HCT116 (cell line): ENCODE measurements at regions not wholly inside any gene's neighbourhood (a gene's known extent, or its start where the extent isn't known, plus 50 kb on each side); places are given as distances from the start of the nearest gene placed in this dataset.

Experiments
- ATAC-seq: fragments of 200-7000 bp; cut with Tn5 transposase; 2 replicates; pipeline ENCODE4 v1.9.1; 2020; ENCODE audit warnings: mild to moderate bottlenecking, moderate library complexity
- BruUV-seq: library from RNA; stranded (reverse); fragments of 400-500 nt; replicated peaks from 2 replicates; lab custom pipeline; 2021; lab: Mats Ljungman, UMichigan
- CTCF ChIA-PET: fragments of 300-600 bp; sonication (Branson Sonifier 250); formaldehyde crosslinking; loops from one replicate; lab custom pipeline; 2021; ENCODE audit warnings: antibody characterized with exemption; lab: Charles Lee
- POLR2A ChIA-PET: fragments of 300-600, 350-600 bp; sonication (Branson Sonifier 250); formaldehyde crosslinking; loops from one replicate; lab custom pipeline; 2021; ENCODE audit warnings: antibody characterized with exemption; lab: Charles Lee
- RAD21 ChIA-PET, 2 experiments: fragments of 300-600 bp; sonication (Branson Sonifier 250); formaldehyde crosslinking; loops; one replicate each; lab custom pipeline; 2023; ENCODE audit warnings: low total read pairs in 2 of 2; ENCODE audit not compliant: uncharacterized antibody in 2 of 2, unreplicated experiment in 2 of 2, low non-redundant PET in 1 of 2; lab: Charles Lee
- DNase-seq: peaks from one replicate; pipeline ENCODE4 v3.0.0-alpha.2; 2010; ENCODE audit warnings: low read depth, low spot score
- H2AFZ ChIP-seq: fragments of 200-600 bp; shearing (Covaris generic), sonication (generic); 2 replicates; pipeline ENCODE4 v1.6.1; 2017; ENCODE audit warnings: low read depth, mixed run types, mixed read lengths, antibody characterized with exemption, low read length; ENCODE audit not compliant: poor library complexity, severe bottlenecking
- H3K27ac ChIP-seq: 2 replicates; pipeline ENCODE4 v1.5.1; 2012; ENCODE audit warnings: low read depth, low read length
- H3K27me3 ChIP-seq: fragments of 200-600 bp; sonication (generic); 2 replicates; pipeline ENCODE4 v1.6.1; 2016; ENCODE audit warnings: mixed run types, low read length, mixed read lengths; ENCODE audit not compliant: insufficient read depth
- H3K36me3 ChIP-seq, 2 experiments: fragments of 200-500 bp in 1 of 2; fragments of 200-600 bp in 1 of 2; sonication (Bioruptor generic) in 1 of 2; sonication (generic) in 1 of 2; 2 replicates each; pipeline versions ENCODE4 v1.5.1 to v1.6.1; 2014 to 2016; ENCODE audit warnings: low read length in 2 of 2, inconsistent platforms in 1 of 2, mixed read lengths in 1 of 2, mixed run types in 1 of 2; ENCODE audit not compliant: insufficient read depth in 2 of 2, control insufficient read depth in 1 of 2
- H3K4me1 ChIP-seq, 2 experiments: fragments of 200-600 bp in 1 of 2; sonication (generic) in 1 of 2; 2 replicates each; pipeline versions ENCODE4 v1.5.1 to v1.6.1; 2012 to 2017; ENCODE audit warnings: low read length in 2 of 2, inconsistent platforms in 1 of 2, mild to moderate bottlenecking in 1 of 2, mixed read lengths in 1 of 2, mixed run types in 1 of 2, moderate library complexity in 1 of 2; ENCODE audit not compliant: insufficient read depth in 2 of 2, control insufficient read depth in 1 of 2
- H3K4me2 ChIP-seq: fragments of 200-600 bp; sonication (generic); 2 replicates; pipeline ENCODE4 v1.6.1; 2017; ENCODE audit warnings: mixed run types, low read length, mixed read lengths
- H3K4me3 ChIP-seq, 2 experiments: fragments of 200-600 bp in 1 of 2; sonication (generic) in 1 of 2; replicated peaks in 1 of 2; 2 replicates each; pipeline ENCODE4 v1.5.1; 2011 to 2016; ENCODE audit warnings: low read length in 2 of 2, control low read depth in 1 of 2, low read depth in 1 of 2, mild to moderate bottlenecking in 1 of 2, mixed read lengths in 1 of 2, mixed run types in 1 of 2
- H3K79me2 ChIP-seq: fragments of 200-600 bp; sonication (generic); 2 replicates; pipeline ENCODE4 v1.6.1; 2017; ENCODE audit warnings: mild to moderate bottlenecking, mixed run types, low read length, moderate library complexity, mixed read lengths; ENCODE audit not compliant: insufficient read depth
- H3K9ac ChIP-seq: fragments of 200-600 bp; sonication (generic); 2 replicates; pipeline ENCODE4 v1.6.1; 2016; ENCODE audit warnings: low read length, mixed read lengths
- H3K9me2 ChIP-seq: fragments of 200-600 bp; sonication (generic), shearing (Covaris generic); 2 replicates; pipeline ENCODE4 v1.6.1; 2017; ENCODE audit warnings: mixed run types, mild to moderate bottlenecking, moderate library complexity; ENCODE audit not compliant: insufficient read depth
- H3K9me3 ChIP-seq, 2 experiments: fragments of 200-500 bp in 1 of 2; fragments of 200-600 bp in 1 of 2; sonication (Bioruptor generic) in 1 of 2; sonication (generic) in 1 of 2; 2 replicates each; pipeline ENCODE4 v1.6.1; 2014 to 2017; ENCODE audit warnings: low read length in 2 of 2, mixed read lengths in 2 of 2, inconsistent platforms in 1 of 2, low read depth in 1 of 2, mild to moderate bottlenecking in 1 of 2, mixed run types in 1 of 2, moderate library complexity in 1 of 2; ENCODE audit not compliant: control insufficient read depth in 1 of 2, insufficient read depth in 1 of 2
- H4K20me1 ChIP-seq: fragments of 200-600 bp; sonication (generic), shearing (Covaris generic); 2 replicates; pipeline ENCODE4 v1.6.1; 2017; ENCODE audit warnings: mixed run types, mild to moderate bottlenecking, moderate library complexity; ENCODE audit not compliant: insufficient read depth
- CBX3 ChIP-seq: IDR thresholded peaks from 2 replicates; pipeline ENCODE4 v1.6.1; 2012; ENCODE audit warnings: low read depth
- EGR1 ChIP-seq: IDR thresholded peaks from 2 replicates; pipeline ENCODE4 v1.6.1; 2012; ENCODE audit warnings: low read depth
- ELF1 ChIP-seq: IDR thresholded peaks from 2 replicates; pipeline ENCODE4 v1.6.1; 2012; ENCODE audit warnings: low read depth, borderline replicate concordance
- EZH2 ChIP-seq: fragments of 200-600 bp; sonication (generic); IDR thresholded peaks from 2 replicates; pipeline ENCODE4 v1.6.1; 2017; ENCODE audit warnings: antibody characterized with exemption, mixed run types
- EZH2phosphoT487 ChIP-seq: fragments of 200-600 bp; IDR thresholded peaks from 2 replicates; pipeline ENCODE4 v1.6.1; 2018; ENCODE audit warnings: antibody characterized with exemption, borderline replicate concordance
- FOSL1 ChIP-seq: IDR thresholded peaks from 2 replicates; pipeline ENCODE4 v1.6.1; 2012; ENCODE audit warnings: low read depth
- JUND ChIP-seq: IDR thresholded peaks from 2 replicates; pipeline ENCODE4 v1.6.1; 2012
- POLR2A ChIP-seq: IDR thresholded peaks from 2 replicates; pipeline ENCODE4 v1.7.0; 2011; ENCODE audit warnings: borderline replicate concordance; ENCODE audit not compliant: insufficient read depth, insufficient read length; ENCODE audit errors: extremely low read depth
- RAD21 ChIP-seq: IDR thresholded peaks from 2 replicates; pipeline ENCODE4 v1.6.1; 2012; ENCODE audit warnings: low read depth, mild to moderate bottlenecking
- SIN3A ChIP-seq: IDR thresholded peaks from 2 replicates; pipeline ENCODE4 v1.6.1; 2012; ENCODE audit warnings: low read depth
- SP1 ChIP-seq: IDR thresholded peaks from 2 replicates; pipeline ENCODE4 v1.6.1; 2012; ENCODE audit warnings: low read depth
- SRF ChIP-seq: IDR thresholded peaks from 2 replicates; pipeline ENCODE4 v1.6.1; 2012; ENCODE audit warnings: low read depth
- TCF7L2 ChIP-seq: IDR thresholded peaks from 2 replicates; pipeline ENCODE4 v1.7.0; 2011; ENCODE audit warnings: borderline replicate concordance, inconsistent platforms; ENCODE audit not compliant: insufficient read depth, insufficient read length; ENCODE audit errors: extremely low read depth
- ZFX ChIP-seq: fragments of 450-650 bp; IDR thresholded peaks from 2 replicates; pipeline ENCODE4 v1.6.1; 2017
- ZNF274 ChIP-seq: fragments of 200-500 bp; sonication (Bioruptor generic); IDR thresholded peaks from 2 replicates; pipeline ENCODE4 v1.6.1; 2014; ENCODE audit warnings: mild to moderate bottlenecking, low read depth, low read length, inconsistent platforms
- intact Hi-C: fragments of 100-400 bp; cut with micrococcal nuclease; formaldehyde crosslinking; loops from 2 replicates; pipeline ENCODE4 v1.10.0; 2022
- TF ChIP-seq, protein P1 (sequence below): IDR thresholded peaks from 2 replicates; pipeline ENCODE4 v1.6.1; 2012
- TF ChIP-seq, protein P2 (sequence below): IDR thresholded peaks from 2 replicates; pipeline ENCODE4 v1.6.1; 2011; ENCODE audit warnings: mild to moderate bottlenecking, low read length, moderate library complexity; ENCODE audit not compliant: insufficient replicate concordance; ENCODE audit errors: extremely low read depth
- TF ChIP-seq, protein P3 (sequence below), 3 experiments: fragments of 200-600 bp in 1 of 3; sonication (generic) in 1 of 3; IDR thresholded peaks in 2 of 3; conservative IDR thresholded peaks in 1 of 3; 2 replicates each; pipeline ENCODE4 v1.5.1; 2012 to 2017; ENCODE audit warnings: low read depth in 2 of 3, low read length in 2 of 3, antibody characterized with exemption in 1 of 3, borderline replicate concordance in 1 of 3, control low read depth in 1 of 3, mild to moderate bottlenecking in 1 of 3, mixed read lengths in 1 of 3, mixed run types in 1 of 3, moderate library complexity in 1 of 3; ENCODE audit not compliant: insufficient read depth in 1 of 3
- TF ChIP-seq, protein P4 (sequence below): IDR thresholded peaks from 2 replicates; pipeline ENCODE4 v1.6.1; 2012

DNA sequence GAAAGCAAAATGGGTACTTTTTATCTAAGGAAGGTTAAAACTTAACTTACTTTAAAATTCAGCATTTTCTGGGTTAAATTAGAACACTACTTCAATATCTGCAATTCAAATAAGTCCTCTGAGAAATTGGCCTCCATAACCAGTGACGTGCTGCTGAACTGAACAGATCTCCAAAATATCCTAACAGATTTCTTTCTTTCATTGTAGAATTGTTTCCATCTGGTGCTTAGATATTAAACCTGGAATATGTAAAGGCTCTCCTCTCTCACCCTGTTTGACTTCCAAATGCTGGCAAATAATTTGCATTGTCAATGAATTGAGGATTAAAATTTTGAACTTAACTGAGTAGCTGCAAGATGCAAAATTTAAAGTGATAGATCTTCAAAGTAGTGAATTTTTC lies 316.9 kb upstream of the CXADR start:
- H3K4me2 ChIP-seq, result no peak overlapping the region
- POLR2A ChIA-PET, result no interaction called here
- no peak overlapping the region for H3K9ac ChIP-seq
- TF ChIP-seq EZH2phosphoT487 (no peak), EZH2 (no peak), RAD21 (no peak), FOSL1 (no peak), SIN3A (no peak)
- RAD21 ChIA-PET, result no interaction called here
- no peaks in the 10 kb centered on the region for H3K4me1 ChIP-seq
- CTCF ChIA-PET, result no interaction called here
- H3K9me2 ChIP-seq, result no peaks in the 10 kb centered on the region
- H3K4me3 ChIP-seq, result no peak overlapping the region
- no peaks in the 10 kb centered on the region for H3K36me3 ChIP-seq
- H3K79me2 ChIP-seq, result no peaks in the 10 kb centered on the region
- BruUV-seq, result no TSS peak
- H3K27me3 ChIP-seq, result no peaks in the 10 kb centered on the region
- no peak overlapping the region for H2AFZ ChIP-seq
- H3K27ac ChIP-seq, result no peak overlapping the region
- peaks cover 9 to 38% of the 10 kb centered on the region in 2 experiments; a peak in 3 of 4 replicates for H3K9me3 ChIP-seq
- DNase-seq, result no peak
- ATAC-seq, result no peak
- no peaks in the 10 kb centered on the region for H4K20me1 ChIP-seq
- intact Hi-C loops, result no loop called here

DNA sequence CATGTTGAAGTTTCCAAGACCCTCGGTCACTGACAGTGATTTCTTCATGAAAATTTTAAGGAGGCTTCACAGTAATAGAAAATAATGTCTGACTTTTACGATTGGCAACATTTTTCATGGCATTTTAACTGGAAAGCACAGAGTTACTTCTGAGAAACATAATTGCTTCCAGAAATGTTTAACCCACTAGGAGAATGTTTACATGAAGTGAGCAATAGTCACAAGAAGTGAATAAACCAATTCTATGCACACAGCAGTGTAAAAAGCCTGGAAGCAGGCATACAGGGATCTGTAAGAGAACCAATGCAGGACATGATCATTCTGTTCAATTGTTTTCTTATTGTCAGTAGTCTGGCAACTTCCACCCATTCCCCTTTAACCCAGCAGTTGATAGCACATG lies 316.2 kb upstream of the CXADR start:
- no peaks in the 10 kb centered on the region for H3K4me1 ChIP-seq
- CTCF ChIA-PET, result no interaction called here
- H3K9me2 ChIP-seq, result no peaks in the 10 kb centered on the region
- H3K79me2 ChIP-seq, result no peaks in the 10 kb centered on the region
- H4K20me1 ChIP-seq, result no peaks in the 10 kb centered on the region
- no peak overlapping the region for H3K9ac ChIP-seq
- no peak overlapping the region for H3K4me2 ChIP-seq
- ATAC-seq (no peak), DNase-seq (no peak)
- H3K36me3 ChIP-seq, result no peaks in the 10 kb centered on the region
- BruUV-seq, result no TSS peak
- intact Hi-C loops, result no loop called here
- H2AFZ ChIP-seq, result no peak overlapping the region
- no peak overlapping the region for H3K27ac ChIP-seq
- peaks cover 6 to 41% of the 10 kb centered on the region in 2 experiments; a peak in 3 of 4 replicates for H3K9me3 ChIP-seq
- POLR2A ChIA-PET, result no interaction called here
- no peak overlapping the region for H3K4me3 ChIP-seq
- RAD21 ChIA-PET, result no interaction called here
- no peaks in the 10 kb centered on the region for H3K27me3 ChIP-seq
- TF ChIP-seq EZH2 (no peak), ZFX (no peak), CBX3 (no peak), TCF7L2 (no peak), SRF (no peak), RAD21 (no peak), SP1 (no peak), SIN3A (no peak), ZNF274 (no peak), POLR2A (no peak), ELF1 (no peak), FOSL1 (no peak), EGR1 (no peak), JUND (no peak), EZH2phosphoT487 (no peak)
- TF ChIP-seq, protein P1, sequence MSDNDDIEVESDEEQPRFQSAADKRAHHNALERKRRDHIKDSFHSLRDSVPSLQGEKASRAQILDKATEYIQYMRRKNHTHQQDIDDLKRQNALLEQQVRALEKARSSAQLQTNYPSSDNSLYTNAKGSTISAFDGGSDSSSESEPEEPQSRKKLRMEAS, result no peak
- TF ChIP-seq, protein P2, sequence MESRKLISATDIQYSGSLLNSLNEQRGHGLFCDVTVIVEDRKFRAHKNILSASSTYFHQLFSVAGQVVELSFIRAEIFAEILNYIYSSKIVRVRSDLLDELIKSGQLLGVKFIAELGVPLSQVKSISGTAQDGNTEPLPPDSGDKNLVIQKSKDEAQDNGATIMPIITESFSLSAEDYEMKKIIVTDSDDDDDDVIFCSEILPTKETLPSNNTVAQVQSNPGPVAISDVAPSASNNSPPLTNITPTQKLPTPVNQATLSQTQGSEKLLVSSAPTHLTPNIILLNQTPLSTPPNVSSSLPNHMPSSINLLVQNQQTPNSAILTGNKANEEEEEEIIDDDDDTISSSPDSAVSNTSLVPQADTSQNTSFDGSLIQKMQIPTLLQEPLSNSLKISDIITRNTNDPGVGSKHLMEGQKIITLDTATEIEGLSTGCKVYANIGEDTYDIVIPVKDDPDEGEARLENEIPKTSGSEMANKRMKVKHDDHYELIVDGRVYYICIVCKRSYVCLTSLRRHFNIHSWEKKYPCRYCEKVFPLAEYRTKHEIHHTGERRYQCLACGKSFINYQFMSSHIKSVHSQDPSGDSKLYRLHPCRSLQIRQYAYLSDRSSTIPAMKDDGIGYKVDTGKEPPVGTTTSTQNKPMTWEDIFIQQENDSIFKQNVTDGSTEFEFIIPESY, result no peak
- TF ChIP-seq, protein P3, sequence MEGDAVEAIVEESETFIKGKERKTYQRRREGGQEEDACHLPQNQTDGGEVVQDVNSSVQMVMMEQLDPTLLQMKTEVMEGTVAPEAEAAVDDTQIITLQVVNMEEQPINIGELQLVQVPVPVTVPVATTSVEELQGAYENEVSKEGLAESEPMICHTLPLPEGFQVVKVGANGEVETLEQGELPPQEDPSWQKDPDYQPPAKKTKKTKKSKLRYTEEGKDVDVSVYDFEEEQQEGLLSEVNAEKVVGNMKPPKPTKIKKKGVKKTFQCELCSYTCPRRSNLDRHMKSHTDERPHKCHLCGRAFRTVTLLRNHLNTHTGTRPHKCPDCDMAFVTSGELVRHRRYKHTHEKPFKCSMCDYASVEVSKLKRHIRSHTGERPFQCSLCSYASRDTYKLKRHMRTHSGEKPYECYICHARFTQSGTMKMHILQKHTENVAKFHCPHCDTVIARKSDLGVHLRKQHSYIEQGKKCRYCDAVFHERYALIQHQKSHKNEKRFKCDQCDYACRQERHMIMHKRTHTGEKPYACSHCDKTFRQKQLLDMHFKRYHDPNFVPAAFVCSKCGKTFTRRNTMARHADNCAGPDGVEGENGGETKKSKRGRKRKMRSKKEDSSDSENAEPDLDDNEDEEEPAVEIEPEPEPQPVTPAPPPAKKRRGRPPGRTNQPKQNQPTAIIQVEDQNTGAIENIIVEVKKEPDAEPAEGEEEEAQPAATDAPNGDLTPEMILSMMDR (IDR thresholded peaks at IDR 0.05 in 2 of 3, conservative IDR thresholded peaks at IDR 0.05 in 1 of 3; ENCODE audit: borderline replicate concordance in 1 of 3, insufficient read depth in 1 of 3, low read depth in 2 of 3, low read length in 2 of 3), result no peak
- TF ChIP-seq, protein P4, sequence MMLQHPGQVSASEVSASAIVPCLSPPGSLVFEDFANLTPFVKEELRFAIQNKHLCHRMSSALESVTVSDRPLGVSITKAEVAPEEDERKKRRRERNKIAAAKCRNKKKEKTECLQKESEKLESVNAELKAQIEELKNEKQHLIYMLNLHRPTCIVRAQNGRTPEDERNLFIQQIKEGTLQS, result no peak
